CD4-positive, alpha-beta memory T cell (primary cell): ENCODE measurements at regions not wholly inside any gene's neighbourhood (a gene's known extent, or its start where the extent isn't known, plus 50 kb on each side); places are given as distances from the start of the nearest gene placed in this dataset.
A peak's percentile ranks its signal among the peaks of the same experiment; 100 is the strongest.

Experiments used
- CTCF ChIA-PET: fragments of 350-600 bp; sonication (Branson Sonifier 250); formaldehyde crosslinking; loops from one replicate; lab custom pipeline; 2021; ENCODE audit warnings: inconsistent platforms; ENCODE audit not compliant: partially characterized antibody; lab: Charles Lee
- POLR2A ChIA-PET: fragments of 350-600 bp; sonication (Branson Sonifier 250); formaldehyde crosslinking; loops from one replicate; lab custom pipeline; 2021; ENCODE audit not compliant: partially characterized antibody; lab: Charles Lee
- DNase-seq, 5 donors: peaks; one replicate each; pipeline versions ENCODE4 v3.0.0 to v3.0.0-alpha.2; 2020 to 2022; ENCODE audit warnings: mixed read lengths in 1 of 5
- H3K27ac ChIP-seq: one replicate; pipeline ENCODE4 v1.7.0; 2013; ENCODE audit warnings: low read depth, low read length
- H3K27me3 ChIP-seq: 2 replicates; pipeline ENCODE4 v1.7.0; 2013; ENCODE audit warnings: mild to moderate bottlenecking, low read length, moderate library complexity; ENCODE audit not compliant: insufficient read depth
- H3K36me3 ChIP-seq: 2 replicates; pipeline ENCODE4 v1.7.0; 2013; ENCODE audit warnings: mild to moderate bottlenecking, low read length, moderate library complexity; ENCODE audit not compliant: insufficient read depth
- H3K4me1 ChIP-seq: 2 replicates; pipeline ENCODE4 v1.7.0; 2013; ENCODE audit warnings: mild to moderate bottlenecking, low read length, moderate library complexity; ENCODE audit not compliant: insufficient read depth
- H3K4me3 ChIP-seq, 2 donors: one replicate each; pipeline ENCODE4 v1.7.0; 2013; ENCODE audit warnings: low read length in 2 of 2, mild to moderate bottlenecking in 1 of 2
- H3K9me3 ChIP-seq, 2 donors: one replicate each; pipeline ENCODE4 v1.7.0; 2013; ENCODE audit warnings: low read length in 2 of 2, control low read depth in 1 of 2; ENCODE audit not compliant: control insufficient read depth in 1 of 2
- H3K27ac Mint-ChIP-seq, 7 donors: one replicate each; pipeline ENCODE4 v1.8.0; 2020 to 2021; ENCODE audit warnings: mixed read lengths in 7 of 7, mild to moderate bottlenecking in 6 of 7, inconsistent platforms in 3 of 7, moderate library complexity in 3 of 7
- H3K27me3 Mint-ChIP-seq, 2 donors: one replicate each; pipeline ENCODE4 v1.8.0; 2020 to 2021; ENCODE audit warnings: mixed read lengths in 2 of 2
- H3K36me3 Mint-ChIP-seq, 2 donors: one replicate each; pipeline ENCODE4 v1.8.0; 2020 to 2021; ENCODE audit warnings: mixed read lengths in 2 of 2, inconsistent platforms in 1 of 2, mild to moderate bottlenecking in 1 of 2
- H3K4me1 Mint-ChIP-seq, 4 donors: one replicate each; pipeline ENCODE4 v1.8.0; 2020 to 2021; ENCODE audit warnings: mixed read lengths in 4 of 4, mild to moderate bottlenecking in 1 of 4
- H3K4me3 Mint-ChIP-seq, 8 donors: one replicate each; pipeline ENCODE4 v1.8.0; 2020 to 2021; ENCODE audit warnings: mixed read lengths in 8 of 8, mild to moderate bottlenecking in 7 of 8, moderate library complexity in 6 of 8, inconsistent platforms in 3 of 8
- H3K9me3 Mint-ChIP-seq, 8 donors: one replicate each; pipeline ENCODE4 v1.8.0; 2020 to 2021; ENCODE audit warnings: mixed read lengths in 8 of 8, mild to moderate bottlenecking in 5 of 8, inconsistent platforms in 3 of 8, moderate library complexity in 1 of 8
- intact Hi-C: fragments of 100-400 bp; cut with micrococcal nuclease; formaldehyde crosslinking; loops from one replicate; pipeline ENCODE4 v1.15.1; 2023

DNA sequence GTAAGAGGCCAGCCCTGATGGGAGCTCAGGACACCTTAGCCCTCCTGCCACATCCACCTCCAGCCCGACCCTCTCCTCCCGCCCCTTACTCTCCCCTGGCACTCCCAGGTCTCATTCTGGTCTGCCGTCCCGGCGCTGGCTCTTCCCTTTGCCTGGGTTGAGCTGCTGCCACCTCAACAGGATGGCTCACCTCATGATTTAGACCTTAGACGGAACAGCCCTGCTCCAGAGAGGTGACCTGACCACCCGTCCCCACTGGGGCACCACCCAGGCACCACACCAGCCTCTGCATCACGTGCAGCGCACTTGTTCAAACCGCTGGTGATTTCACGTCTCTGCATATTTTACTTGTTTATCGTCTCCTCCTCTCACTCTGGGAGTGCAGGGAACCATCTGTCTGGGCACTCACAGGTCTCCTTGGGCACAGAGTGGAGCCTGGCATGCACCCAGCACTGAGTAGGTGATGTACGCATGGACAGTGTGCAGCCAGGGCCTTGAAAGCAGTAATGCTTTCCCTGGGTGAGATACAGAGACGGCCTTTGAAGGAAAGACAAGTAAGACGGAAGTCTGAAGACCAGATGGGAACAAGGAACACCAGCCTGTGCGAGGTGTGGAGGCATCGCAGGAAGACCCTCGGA, 183.1 kb downstream of the KATNAL1 start:
- H3K36me3 Mint-ChIP-seq: no peaks in the 10 kb centered on the region
- no peak overlapping the region for H3K4me3 ChIP-seq
- ChIA-PET POLR2A (interaction anchor here (2.4 kb wide), 1 partner anchor 11 kb away, joined by 6 read pairs; no protein-coding TSS in a partner anchor), CTCF (interaction anchor here (0.8 to 18.5 kb wide), 5 partner anchors 9 to 353 kb away, joined by 3 to 974 read pairs (median 5); no protein-coding TSS in a partner anchor)
- no peak overlapping the region for H3K4me3 Mint-ChIP-seq
- H3K27me3 ChIP-seq: no peaks in the 10 kb centered on the region
- peaks cover 0 to 1% of the 10 kb centered on the region in 2 donors for H3K27me3 Mint-ChIP-seq
- H3K9me3 ChIP-seq: no peaks in the 10 kb centered on the region
- DNase-seq: no peak
- no peak overlapping the region for H3K27ac Mint-ChIP-seq
- no peaks in the 10 kb centered on the region for H3K9me3 Mint-ChIP-seq
- intact Hi-C loops: no loop called here
- H3K27ac ChIP-seq: no peak overlapping the region
- H3K36me3 ChIP-seq: no peaks in the 10 kb centered on the region
- peaks cover 24 to 36% (median 28%) of the 10 kb centered on the region in 4 donors for H3K4me1 Mint-ChIP-seq
- peaks cover 29% of the 10 kb centered on the region for H3K4me1 ChIP-seq

DNA sequence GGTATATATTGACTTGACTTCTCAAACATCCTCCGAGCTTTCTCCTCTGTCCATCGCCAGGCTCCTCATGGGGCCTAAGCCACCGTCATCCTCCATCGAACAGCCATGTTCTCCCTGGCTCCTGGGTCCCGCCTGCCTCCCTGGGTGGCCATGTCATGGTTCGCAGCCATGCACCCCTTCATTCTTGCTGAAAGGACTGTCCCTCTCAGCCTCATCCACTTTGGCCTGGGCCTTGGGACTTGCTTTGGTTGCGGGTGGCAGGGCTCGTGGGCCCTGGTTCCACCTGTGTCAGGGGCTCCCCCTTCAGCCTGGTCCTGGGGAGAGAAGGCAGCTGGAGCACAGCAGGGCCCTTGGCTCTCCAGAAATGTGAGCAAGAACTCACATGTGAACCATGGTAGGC, 183.8 kb downstream of the KATNAL1 start:
- POLR2A ChIA-PET: interaction anchor here (1.1 to 2.4 kb wide), 2 partner anchors 10 to 19 kb away, joined by 4 to 6 read pairs; no protein-coding TSS in a partner anchor
- intact Hi-C loops: no loop called here

DNA sequence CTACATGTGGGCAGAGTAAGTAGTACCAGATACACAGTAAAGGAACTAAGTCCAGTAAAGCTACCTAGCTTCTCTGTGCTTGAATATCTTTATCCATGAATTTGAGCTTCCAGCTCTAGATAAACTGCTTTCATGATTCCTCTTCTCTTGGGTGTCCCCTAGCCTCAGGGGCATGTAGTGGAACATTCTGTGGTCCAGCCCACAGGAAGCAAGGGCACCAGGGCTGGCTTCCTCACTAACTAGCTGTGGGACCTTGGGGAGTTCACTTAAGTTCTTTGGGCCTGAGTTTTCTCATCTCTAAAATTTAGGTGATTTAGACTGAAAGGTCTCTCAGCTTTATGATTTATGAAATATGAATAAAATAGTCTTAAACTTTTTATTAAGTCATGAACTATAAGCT, 185.7 kb downstream of the KATNAL1 start:
- intact Hi-C loops: no loop called here
- ChIA-PET CTCF (interaction anchor here (0.9 to 18.5 kb wide), 7 partner anchors 9 to 352 kb away, joined by 4 to 974 read pairs (median 9); no protein-coding TSS in a partner anchor), POLR2A (interaction anchor here (0.7 to 0.9 kb wide), 3 partner anchors 11 to 186 kb away, joined by 3 to 4 read pairs (median 3); no protein-coding TSS in a partner anchor)
- H3K4me1 Mint-ChIP-seq: peaks cover 31 to 46% (median 36%) of the 10 kb centered on the region in 4 donors
- Histone ChIP-seq H3K27me3 (no peaks in the 10 kb centered on the region), H3K9me3 (no peaks in the 10 kb centered on the region), H3K36me3 (no peaks in the 10 kb centered on the region), H3K4me1 (peaks cover 33% of the 10 kb centered on the region), H3K4me3 (no peak overlapping the region), H3K27ac (no peak overlapping the region)
- DNase-seq: no peak
- no peaks in the 10 kb centered on the region for H3K36me3 Mint-ChIP-seq
- peaks cover 0 to 1% of the 10 kb centered on the region in 2 donors for H3K27me3 Mint-ChIP-seq
- no peak overlapping the region for H3K4me3 Mint-ChIP-seq
- H3K27ac Mint-ChIP-seq: no peak overlapping the region
- no peaks in the 10 kb centered on the region for H3K9me3 Mint-ChIP-seq

More for the DNA sequence above, 183.8 kb downstream of the KATNAL1 start:
- Histone ChIP-seq H3K4me3 (no peak overlapping the region), H3K27me3 (no peaks in the 10 kb centered on the region), H3K4me1 (peaks cover 33% of the 10 kb centered on the region), H3K27ac (no peak overlapping the region), H3K9me3 (no peaks in the 10 kb centered on the region), H3K36me3 (no peaks in the 10 kb centered on the region)
- CTCF ChIA-PET: interaction anchor here (1.0 to 18.5 kb wide), 7 partner anchors 8 to 46 kb away, joined by 3 to 974 read pairs (median 12); no protein-coding TSS in a partner anchor
- Mint-ChIP-seq H3K27ac (no peak overlapping the region), H3K27me3 (peaks cover 0 to 1% of the 10 kb centered on the region in 2 donors), H3K36me3 (no peaks in the 10 kb centered on the region), H3K9me3 (no peaks in the 10 kb centered on the region), H3K4me3 (no peak overlapping the region), H3K4me1 (peaks cover 27 to 41% (median 31%) of the 10 kb centered on the region in 4 donors)
- DNase-seq: no peak

DNA sequence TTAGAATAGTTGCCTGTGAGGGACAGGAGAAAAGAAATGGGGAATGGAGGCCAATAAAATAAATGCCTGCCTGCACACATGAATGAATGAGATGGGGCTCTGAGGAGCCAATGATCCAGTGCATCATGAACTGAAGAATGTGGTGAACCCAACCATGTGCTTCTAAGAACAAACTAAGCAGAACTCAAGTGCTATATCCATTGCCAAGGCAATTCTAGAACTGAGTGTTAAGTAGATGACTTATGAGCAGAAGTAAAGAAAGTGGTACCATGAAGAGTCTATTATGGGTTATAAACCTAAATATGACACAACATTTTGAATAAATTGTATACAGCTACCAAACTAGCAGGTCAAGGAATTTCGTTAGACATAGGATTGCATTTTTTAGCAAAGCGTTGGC, 186.1 kb downstream of the KATNAL1 start:
- intact Hi-C loops: no loop called here
- H3K27me3 ChIP-seq: no peaks in the 10 kb centered on the region
- H3K4me3 ChIP-seq: no peak overlapping the region
- Mint-ChIP-seq H3K36me3 (no peaks in the 10 kb centered on the region), H3K27me3 (peaks cover 0 to 1% of the 10 kb centered on the region in 2 donors), H3K27ac (no peak overlapping the region), H3K4me1 (peaks cover 31 to 46% (median 36%) of the 10 kb centered on the region in 4 donors), H3K4me3 (no peak overlapping the region), H3K9me3 (no peaks in the 10 kb centered on the region)
- no peaks in the 10 kb centered on the region for H3K36me3 ChIP-seq
- CTCF ChIA-PET: interaction anchor here (0.9 to 18.5 kb wide), 6 partner anchors 8 to 352 kb away, joined by 4 to 974 read pairs (median 10); no protein-coding TSS in a partner anchor
- peaks cover 33% of the 10 kb centered on the region for H3K4me1 ChIP-seq
- H3K27ac ChIP-seq: no peak overlapping the region
- no peak for DNase-seq
- no peaks in the 10 kb centered on the region for H3K9me3 ChIP-seq
- POLR2A ChIA-PET: interaction anchor here (0.8 to 0.9 kb wide), 2 partner anchors 11 to 185 kb away, joined by 3 to 4 read pairs; no protein-coding TSS in a partner anchor

DNA sequence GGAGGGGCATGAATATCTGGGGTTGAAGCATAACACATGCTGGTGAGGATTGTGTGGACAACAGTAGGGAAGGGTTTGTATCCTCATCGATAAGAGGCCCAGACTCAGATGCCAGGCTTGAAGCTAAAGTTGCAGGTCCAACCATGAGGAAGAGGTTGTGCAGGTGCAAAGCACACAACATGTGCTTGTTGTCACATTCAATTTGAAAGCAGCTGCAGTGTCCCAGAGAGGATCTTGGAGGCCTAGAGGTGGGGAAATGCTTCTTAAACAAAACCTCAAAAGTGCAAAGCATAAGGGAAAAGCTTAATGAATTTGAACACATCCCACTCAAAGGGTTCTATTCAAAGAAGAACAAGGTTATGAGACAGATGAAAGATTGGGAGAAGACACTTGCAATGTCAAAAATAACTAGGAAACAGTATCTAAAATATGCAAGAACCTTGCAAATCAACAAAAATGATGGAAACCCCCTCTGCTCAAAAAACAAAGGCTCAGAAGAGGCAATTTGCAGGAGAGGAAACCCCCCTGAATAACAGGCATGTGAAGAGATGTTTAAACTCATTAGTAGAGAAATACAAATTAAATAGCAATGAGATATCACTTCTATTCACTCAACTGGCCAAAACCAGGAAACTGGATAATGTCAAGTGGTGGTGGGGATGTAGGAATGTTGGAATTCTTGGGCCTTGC, 187.1 kb downstream of the KATNAL1 start:
- CTCF ChIA-PET: interaction anchor here (0.7 to 2.3 kb wide), 8 partner anchors 12 to 613 kb away, joined by 3 to 18 read pairs (median 4); partner anchors contain the start of gene UBL3
- Histone ChIP-seq H3K4me3 (no peak overlapping the region), H3K27me3 (no peaks in the 10 kb centered on the region), H3K36me3 (no peaks in the 10 kb centered on the region), H3K9me3 (no peaks in the 10 kb centered on the region), H3K27ac (no peak overlapping the region), H3K4me1 (peaks cover 34% of the 10 kb centered on the region)
- Mint-ChIP-seq H3K36me3 (no peaks in the 10 kb centered on the region), H3K9me3 (no peaks in the 10 kb centered on the region), H3K27ac (peak overlapping the region in 1 of 7 donors; percentile 6), H3K4me1 (peaks cover 31 to 47% (median 36%) of the 10 kb centered on the region in 4 donors), H3K4me3 (peak overlapping the region in 3 of 8 donors; percentile 3 to 52 (median 45)), H3K27me3 (peaks cover 0 to 1% of the 10 kb centered on the region in 2 donors)
- no peak for DNase-seq
- POLR2A ChIA-PET: interaction anchor here (0.5 to 2.0 kb wide), 6 partner anchors 12 to 270 kb away, joined by 3 to 6 read pairs (median 4); partner anchors contain the start of gene UBL3
- intact Hi-C loops: no loop called here

DNA sequence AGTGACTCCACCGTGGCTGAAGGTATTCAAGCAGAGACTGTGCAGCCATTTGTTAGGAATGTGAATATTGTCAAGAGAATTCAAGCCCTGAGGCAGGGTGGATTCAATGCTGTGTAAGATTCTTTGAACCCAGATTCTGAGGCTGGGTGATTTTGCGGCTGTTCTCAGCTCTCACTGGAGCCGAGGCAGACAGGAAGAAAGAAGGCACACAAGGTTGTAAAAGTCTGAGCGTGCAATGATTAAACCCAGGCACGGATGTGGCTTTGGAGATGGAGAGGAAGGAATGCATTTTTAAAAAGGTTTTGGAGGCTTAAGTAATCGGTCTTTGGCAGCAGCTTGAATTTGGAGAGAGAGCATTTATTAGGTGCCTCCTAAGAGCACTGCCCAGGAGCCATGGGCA, 187.9 kb downstream of the KATNAL1 start:
- H3K9me3 Mint-ChIP-seq: no peaks in the 10 kb centered on the region
- peaks cover 0 to 1% of the 10 kb centered on the region in 2 donors for H3K27me3 Mint-ChIP-seq

More for the DNA sequence above, 187.9 kb downstream of the KATNAL1 start:
- Mint-ChIP-seq H3K27ac (peak overlapping the region in 5 of 7 donors; percentile 0 to 37 (median 29)), H3K4me1 (peaks cover 33 to 52% (median 39%) of the 10 kb centered on the region in 4 donors), H3K36me3 (no peaks in the 10 kb centered on the region), H3K4me3 (peak overlapping the region in 7 of 8 donors; percentile 3 to 58 (median 40))
- ChIA-PET CTCF (interaction anchor here (0.9 to 2.3 kb wide), 8 partner anchors 13 to 348 kb away, joined by 3 to 18 read pairs (median 4); partner anchors contain the start of gene UBL3), POLR2A (interaction anchor here (0.5 to 2.0 kb wide), 6 partner anchors 13 to 270 kb away, joined by 3 to 6 read pairs (median 4); partner anchors contain the start of gene UBL3)
- Histone ChIP-seq H3K27me3 (no peaks in the 10 kb centered on the region), H3K4me1 (peaks cover 38% of the 10 kb centered on the region), H3K9me3 (no peaks in the 10 kb centered on the region), H3K4me3 (no peak overlapping the region), H3K27ac (no peak overlapping the region), H3K36me3 (no peaks in the 10 kb centered on the region)
- intact Hi-C loops: no loop called here
- DNase-seq: peak in 4 of 5 donors; percentile 20 to 41 (median 32)
